ENCODE measurements at regions not wholly inside any gene's neighbourhood (a gene's known extent, or its start where the extent isn't known, plus 50 kb on each side); places are given as distances from the start of the nearest gene placed in this dataset.

DNA sequence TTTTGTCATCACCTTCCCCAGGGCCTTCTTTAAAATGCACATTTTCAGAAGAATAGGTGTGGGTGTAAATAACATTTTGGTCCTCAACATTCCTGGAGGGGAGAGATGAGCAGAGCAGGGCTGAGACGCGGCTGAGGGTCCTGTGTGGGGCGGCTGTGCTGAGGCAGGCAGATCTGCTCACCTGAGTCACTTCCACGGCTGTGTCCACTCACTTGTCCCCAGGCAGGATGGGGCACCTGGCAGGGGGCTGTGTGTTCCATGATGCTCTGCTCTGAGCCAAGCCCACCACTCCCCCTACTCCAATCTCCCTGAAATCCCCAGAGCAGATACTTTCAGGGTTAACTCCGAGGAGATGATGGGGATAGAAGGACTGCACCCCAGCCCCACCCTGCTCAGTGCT, 93.8 kb downstream of the GLRX3 start:
- DNase-seq: no peak

DNA sequence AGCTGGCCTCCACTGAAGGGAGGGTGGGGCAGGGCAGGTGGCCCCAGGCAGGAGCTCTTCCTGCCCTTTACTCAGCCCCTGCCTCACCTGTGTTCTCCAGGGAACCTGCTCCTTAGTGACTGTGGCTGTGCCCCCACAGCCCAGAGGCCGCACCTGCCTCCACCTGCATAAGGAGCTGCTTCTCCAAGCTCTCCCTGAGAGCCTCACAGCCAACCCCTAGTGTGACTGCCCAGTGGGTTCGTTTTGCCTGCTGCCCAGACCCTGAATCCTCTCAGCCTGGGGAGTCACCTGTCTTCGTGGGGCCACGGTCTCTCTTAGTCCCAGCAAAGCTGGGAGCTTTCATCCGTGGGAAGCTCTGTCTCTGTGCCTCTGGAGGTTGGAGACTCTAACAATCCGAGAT, 94.4 kb downstream of the GLRX3 start:
- no peak for DNase-seq

- no peak for DNase-seq
Observed at GRCh38 chr10:130231251-130231741, 95.1 kb downstream of the GLRX3 start.

GRCh38 chr10:130232166-130233034, 96.2 kb downstream of the GLRX3 start:
- DNase-seq: peak in 1 of 3 experiments; percentile 11

- DNase-seq: no peak
Observed at GRCh38 chr10:130233035-130233360, 96.8 kb downstream of the GLRX3 start.

- no peak for DNase-seq
Observed at GRCh38 chr10:130233426-130233825, 97.2 kb downstream of the GLRX3 start.

GRCh38 chr10:130234171-130234965, 98.2 kb downstream of the GLRX3 start:
- DNase-seq: no peak

DNA sequence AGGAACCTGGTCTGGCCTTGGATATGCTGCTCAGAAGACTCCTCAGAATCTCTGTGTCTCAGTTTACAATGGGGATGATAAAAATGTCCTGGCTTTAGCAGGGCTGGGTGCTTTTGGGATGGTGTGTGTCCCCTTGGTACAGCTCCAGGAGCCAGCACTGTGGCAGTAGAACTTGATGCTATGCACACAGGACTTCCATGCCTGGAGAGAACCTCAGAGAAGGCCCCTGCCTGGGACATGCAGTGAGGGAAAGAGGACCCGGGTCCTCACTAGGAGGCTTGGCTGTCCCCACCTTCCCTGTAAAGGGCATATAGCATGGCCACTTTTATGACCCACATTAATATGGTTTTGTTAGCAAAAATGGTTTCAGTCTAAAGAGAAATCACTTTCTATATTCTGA, 100.5 kb downstream of the GLRX3 start:
- DNase-seq: no peak

GRCh38 chr10:130240409-130240808, 104.2 kb downstream of the GLRX3 start:
- no peak for DNase-seq

- DNase-seq: peak in 1 of 3 experiments; percentile 38
Observed at GRCh38 chr10:130242513-130242912, 106.3 kb downstream of the GLRX3 start.

GRCh38 chr10:130243015-130243414, 106.8 kb downstream of the GLRX3 start:
- DNase-seq: no peak

GRCh38 chr10:130244031-130244927, 108.1 kb downstream of the GLRX3 start:
- DNase-seq: no peak

DNA sequence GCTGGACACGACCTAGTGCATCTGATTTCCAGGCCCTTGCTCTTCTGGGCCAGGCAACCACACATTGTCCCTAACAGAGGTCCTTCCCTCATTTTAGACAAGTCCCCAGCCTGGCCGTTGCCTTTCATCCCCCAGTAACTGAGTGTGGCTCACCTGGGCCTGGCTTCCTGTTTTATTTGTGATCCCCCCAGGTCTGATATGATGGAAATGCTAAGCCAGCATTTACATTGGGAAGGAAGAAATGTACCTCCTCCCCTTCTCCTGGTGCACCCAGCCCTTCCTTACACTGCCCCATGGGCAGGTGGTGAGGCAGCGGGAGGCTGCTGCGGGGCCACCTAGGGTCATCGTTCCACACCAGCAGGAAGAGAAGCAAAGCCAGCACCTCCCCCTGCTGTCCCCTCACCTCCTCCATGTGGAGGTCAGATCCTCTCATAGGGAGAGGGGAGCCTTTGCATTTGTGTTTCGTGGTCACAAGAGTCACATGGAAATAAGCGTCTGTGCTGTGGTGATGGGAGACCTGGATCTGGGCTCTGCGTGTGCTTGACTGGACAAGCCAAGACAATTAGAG, 108.8 kb downstream of the GLRX3 start:
- no peak for DNase-seq

DNA sequence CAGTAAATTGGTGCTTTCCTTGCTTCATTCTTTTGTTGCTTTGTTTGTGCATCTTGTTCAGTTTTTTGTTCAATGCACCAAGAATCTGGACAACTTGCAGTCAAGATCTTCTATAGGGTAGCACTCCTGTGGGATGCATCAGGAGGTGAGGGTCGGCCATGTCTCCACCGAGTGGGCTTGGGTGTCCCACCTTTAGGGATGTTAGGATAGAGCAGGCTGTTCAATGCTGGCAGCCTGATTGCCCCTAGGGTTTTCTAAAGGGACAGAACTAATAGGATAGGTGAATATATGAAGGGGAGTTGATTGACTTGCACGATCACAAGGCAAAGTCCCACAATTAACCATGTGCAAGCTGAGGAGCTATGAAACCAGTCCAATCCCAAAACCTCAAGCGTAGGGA, 109.9 kb downstream of the GLRX3 start:
- no peak for DNase-seq

GRCh38 chr10:130250127-130250526, 113.9 kb downstream of the GLRX3 start:
- DNase-seq: no peak

DNA sequence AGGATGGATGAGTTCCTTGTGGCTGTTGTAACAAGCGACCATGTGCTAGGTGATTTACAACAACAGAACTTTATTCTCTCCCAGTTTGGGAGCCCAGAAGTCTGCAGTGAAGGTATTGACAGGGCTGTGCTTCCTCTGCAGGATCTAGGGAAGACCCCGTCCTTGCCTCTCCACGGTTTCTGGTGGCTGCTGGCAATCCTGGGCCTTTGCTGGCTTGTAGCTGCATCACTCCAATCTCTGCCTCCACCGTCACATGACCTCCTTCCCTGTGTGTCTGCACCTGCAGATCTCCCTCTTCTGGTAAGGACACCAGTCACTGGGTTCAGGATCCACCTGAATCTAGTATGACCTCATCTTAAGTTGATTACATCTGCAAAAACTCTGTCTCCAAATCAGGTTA, 115.6 kb downstream of the GLRX3 start:
- DNase-seq: no peak

DNA sequence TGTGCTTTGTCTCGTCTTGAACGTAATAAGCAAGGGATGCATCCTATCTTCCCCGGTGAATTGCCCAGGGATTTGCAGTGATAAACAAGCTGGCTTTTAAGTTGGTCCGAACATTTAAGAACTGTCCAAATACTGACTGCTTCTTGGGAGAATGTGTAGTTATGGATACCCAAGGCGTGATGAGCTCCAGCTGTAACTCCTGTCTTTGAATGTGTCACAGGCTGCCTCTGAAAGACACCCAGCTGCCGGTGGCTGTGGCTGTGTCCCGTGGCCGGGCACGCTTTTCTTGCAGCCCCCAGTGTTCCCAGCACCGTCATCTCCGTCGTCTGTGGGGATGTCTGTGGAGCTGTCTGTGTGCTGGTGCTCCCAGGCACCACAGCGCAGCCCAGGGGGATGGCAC, 118.1 kb downstream of the GLRX3 start:
- DNase-seq: no peak

DNA sequence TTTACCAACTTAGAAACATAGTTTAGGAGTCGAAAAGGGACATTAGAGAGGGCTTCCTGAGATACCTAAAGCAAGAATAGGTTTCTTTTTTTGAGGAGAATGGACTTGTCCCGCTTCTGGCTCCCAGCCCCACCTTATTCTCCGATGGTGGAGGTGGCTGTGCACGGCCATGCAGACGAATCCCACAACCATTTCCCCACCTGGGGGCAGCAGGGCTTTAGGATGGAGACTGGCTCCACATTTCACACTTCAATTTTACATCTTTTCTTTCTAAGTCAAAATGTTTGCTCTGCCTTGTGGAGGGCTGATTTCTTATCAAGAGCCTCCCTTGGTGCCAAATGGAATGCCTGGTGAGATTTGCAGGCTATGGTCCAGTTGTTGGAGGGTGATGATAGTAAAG, 118.5 kb downstream of the GLRX3 start:
- DNase-seq: no peak

DNA sequence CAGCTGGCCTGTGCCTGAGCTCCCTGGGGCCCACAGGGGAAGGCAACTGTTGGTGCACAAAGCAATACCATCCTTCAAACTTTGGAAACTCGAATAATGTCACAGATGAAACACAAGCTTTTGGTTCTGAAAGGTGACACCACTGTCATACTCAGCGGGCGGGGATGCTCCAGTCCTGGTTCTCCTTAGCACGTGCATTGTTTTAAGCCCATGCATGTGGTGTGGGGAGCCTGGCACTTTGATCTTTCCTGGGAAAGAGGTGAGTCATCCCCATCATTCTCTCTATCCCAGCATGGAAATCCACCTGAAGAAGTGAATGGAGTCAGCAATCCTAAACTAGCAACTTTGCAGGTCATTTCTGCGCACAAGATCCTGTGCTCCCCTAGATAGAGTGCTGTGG, 119.6 kb downstream of the GLRX3 start:
- no peak for DNase-seq

GRCh38 chr10:130257897-130258296, 121.7 kb downstream of the GLRX3 start:
- no peak for DNase-seq

- no peak for DNase-seq
Observed at GRCh38 chr10:130259380-130259779, 123.2 kb downstream of the GLRX3 start.

GRCh38 chr10:130261306-130261705, 125.1 kb downstream of the GLRX3 start:
- no peak for DNase-seq

DNA sequence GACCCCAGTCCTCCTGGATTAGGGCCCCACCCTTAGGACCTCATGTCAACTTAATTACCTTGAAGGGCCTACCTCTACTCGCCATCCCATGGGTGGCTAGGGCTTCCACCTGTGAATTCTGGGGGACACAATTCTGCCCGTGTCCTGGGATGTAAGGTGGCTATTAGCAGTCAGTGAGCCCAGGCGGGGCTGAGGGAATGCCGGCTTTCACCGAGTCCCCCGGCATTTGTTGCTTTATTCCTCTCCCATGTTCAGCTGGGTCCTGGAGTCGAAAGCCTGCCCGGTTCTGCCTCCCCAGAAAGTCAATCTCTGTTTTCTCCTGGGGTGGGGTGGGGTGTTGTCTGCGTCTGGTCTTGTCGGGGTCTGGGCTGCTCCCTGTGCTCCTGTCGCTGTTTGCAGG, 125.6 kb downstream of the GLRX3 start:
- DNase-seq: no peak

Data from NCI-H1417 (cell line).